T-helper 1 cell (primary cell): ENCODE measurements at regions not wholly inside any gene's neighbourhood (a gene's known extent, or its start where the extent isn't known, plus 50 kb on each side); places are given as distances from the start of the nearest gene placed in this dataset.

Source experiments
- DNase-seq, 5 donors: peaks; one replicate each; pipeline ENCODE4 v3.0.0-alpha.2; 2012 to 2020

DNA sequence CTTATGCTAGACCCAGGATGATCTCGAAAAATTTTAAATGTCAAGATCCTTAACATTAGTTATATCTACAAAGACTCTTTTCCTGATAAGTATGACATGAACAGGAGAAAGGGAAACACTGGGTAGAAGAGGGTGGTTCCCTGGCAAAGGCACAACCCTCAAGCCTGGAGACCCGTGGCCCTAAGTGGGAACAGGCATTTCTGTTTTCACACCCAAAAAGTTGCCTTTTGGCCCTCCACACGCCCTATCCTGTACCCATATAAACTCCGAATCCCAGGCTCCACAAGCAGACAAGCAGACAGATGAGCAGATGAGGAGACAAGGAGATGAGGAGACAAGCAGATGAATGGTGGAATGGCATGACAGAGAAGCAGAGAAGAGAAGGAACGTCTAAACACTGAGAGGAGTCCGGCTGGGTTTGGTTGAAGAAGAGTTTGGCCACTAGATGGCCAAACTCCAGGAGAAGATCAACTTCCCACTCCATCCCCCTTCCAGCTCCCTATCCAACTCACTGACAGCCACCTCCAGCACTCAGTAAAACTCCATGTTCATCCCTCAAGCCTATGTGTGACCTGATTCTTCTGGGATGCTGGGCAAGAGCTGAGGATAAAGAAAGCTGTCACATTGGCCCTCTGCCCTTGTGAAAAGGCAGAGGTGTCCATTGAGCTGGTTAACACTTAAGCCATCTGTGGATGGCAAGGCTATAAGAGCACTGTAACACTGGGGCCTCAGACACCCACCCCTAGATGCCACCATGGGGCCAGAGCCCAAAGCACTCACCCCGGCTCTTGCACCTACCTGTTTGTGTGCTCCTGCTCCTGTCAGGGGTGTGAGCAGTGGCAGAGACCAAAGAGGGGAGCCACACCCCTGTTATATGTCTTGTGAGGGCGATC, 139.6 kb upstream of the FAM20A start:
- DNase-seq, result no peak

DNA sequence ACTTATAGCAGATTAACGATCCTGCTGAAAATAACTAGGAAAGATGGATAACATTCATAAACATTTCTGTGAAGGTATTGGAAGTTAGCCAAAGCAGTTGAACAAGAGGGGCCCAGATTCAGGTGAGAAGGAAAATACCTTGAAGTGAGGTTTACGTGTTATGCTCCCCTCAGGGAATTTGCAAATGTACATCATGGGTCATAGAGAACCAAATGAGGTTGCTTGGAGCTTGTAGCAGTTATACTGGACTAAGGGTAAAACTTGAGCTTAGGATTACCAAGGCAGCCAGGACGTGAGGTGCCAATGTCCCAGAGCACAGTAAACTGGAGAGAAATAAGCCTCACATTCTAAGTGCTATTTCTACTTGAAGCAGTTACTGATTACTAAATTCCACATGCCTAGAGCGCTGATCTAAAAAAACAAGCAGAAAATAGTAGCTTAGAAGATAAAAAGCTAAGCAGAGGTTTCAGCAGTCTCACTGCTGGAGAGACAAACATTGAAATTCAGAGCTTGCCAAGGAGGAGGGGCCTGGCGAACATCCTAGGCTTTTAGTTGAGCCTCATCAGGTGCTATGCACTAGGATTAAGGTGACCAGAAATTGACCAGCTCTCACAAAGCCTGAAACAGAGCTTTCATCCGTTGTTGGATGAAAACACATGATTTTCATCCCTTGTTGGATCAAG, 136.7 kb upstream of the FAM20A start:
- no peak for DNase-seq

GRCh38 chr17:68734931-68735330, 133.8 kb upstream of the FAM20A start:
- DNase-seq, result no peak

- DNase-seq, result no peak
These were observed 133.2 kb upstream of the FAM20A start for GRCh38 chr17:68734187-68734900.

DNA sequence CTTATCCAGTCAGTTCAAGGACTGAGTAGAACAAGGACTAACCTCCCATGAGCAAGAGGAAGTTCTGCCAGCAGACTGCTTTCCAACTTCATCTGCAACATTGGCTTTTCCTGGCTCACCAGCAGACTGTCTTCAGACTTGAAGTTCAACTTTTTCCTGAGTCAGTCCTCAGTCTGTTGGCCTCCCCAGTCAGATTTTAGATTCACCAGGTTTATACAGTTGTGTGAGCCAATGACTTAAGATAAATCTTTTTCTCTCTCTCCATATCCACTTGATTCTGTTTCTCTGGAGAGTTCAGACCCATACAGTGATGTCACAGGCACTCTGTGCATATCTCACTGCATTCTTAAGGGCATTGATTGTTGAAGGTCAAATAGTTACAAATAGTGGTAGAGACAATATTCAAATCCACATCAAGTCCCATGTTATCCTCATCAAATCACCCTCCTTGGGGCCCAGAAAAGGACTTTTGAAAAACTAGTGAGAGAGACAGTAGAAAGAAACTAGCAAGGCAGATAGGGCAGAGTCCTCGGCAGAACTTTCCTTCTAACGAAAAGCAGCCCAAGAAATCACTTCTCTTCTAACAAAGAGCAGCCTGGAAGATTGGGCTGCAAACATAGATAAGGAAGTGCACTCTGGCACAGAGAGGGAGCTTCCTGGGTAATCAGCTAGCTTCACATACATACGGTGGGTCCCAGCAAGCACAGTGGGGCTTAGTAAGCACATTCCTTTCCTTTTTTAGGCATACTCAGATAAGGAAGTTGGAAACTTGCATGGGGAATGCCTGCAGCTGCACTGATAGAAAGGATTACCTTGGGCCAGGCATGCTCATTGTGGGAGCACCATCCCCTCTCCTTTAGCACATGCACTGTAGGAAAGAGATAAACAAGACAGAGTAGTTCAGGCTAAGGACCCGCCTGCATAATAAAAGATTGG, 132.3 kb upstream of the FAM20A start:
- no peak for DNase-seq

DNA sequence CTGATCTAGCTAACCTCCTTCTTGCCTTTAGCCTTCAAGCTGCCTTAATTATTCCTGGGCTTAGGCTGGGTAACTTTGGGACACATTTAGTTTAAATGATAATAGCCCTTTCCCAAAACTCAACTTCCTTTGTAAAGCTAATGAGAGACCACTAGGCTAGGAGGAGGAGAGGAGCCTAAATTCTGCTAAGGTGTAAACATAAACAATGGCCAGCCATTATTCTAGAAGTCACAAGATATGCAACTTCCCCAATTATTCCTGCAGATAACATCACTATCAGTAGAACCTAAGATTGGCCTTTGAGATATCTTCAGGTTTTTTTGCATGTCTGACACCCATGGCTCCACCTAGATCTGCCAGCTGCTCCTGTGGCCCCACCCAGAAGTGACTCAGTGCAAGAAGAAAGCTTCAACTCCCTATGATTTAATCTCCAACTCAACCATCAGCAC, 131.2 kb upstream of the FAM20A start:
- no peak for DNase-seq

DNA sequence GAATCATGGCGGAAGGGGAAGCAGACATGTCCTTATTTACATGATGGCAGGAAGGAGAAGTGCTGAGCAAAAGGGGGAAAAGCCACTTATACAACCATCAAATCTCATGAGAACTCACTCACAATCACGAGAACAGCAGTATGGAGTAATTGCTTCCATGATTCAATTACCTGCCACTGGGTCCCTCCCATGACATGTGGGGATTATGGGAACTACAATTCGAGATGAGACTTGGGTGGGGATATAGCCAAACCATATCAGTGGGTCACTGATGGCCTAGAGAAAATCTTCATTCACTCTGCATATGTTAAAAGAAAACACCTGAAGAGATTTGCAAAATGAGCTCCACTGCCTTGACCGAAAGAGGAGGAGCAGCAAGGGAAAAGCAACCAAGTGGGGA, 130.3 kb upstream of the FAM20A start:
- DNase-seq, result no peak

- DNase-seq, result no peak
These were observed 118.3 kb upstream of the FAM20A start for GRCh38 chr17:68719431-68719830.

GRCh38 chr17:68718926-68719325, 117.8 kb upstream of the FAM20A start:
- no peak for DNase-seq

- no peak for DNase-seq
These were observed 117.3 kb upstream of the FAM20A start for GRCh38 chr17:68718465-68718864.

DNA sequence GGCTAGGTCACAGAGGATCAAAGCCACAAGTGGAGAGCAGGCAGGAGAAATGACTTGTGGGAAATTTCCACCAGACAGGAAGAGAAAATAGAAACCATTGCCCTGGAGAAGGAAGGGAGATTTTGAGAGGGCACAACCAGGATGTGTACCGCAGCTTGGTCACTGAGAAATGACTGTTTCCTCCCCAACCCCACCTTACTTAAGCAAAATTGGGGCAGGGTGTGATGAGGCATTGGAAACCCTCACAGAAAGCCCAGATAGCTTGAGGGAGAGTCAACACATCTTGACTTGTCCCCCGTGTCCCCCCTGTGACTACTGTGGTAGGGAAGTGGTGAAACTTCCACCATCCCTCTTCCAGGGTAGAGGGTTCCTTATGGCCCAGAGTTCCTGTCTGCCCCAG, 113.5 kb upstream of the FAM20A start:
- no peak for DNase-seq

DNA sequence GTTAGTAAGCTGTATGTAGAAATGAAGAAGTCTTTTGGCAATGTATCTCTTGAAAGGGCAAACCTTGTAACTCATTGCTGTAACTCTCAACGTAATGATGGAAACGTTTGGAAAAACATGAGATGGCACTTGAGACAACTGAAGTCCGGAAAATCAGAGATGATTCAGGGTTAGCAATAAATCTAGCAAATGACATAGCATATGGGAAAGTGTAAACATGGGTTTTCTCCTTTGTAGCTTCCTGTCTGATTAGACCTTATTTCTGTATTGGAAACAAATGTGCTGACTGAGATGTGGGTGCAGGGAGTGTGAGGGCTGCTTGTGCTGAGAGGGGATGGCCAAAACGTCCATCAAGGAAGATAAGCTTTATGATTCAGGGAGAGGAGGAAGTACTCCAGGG, 110.7 kb upstream of the FAM20A start:
- DNase-seq, result no peak

- no peak for DNase-seq
These were observed 109.8 kb upstream of the FAM20A start for GRCh38 chr17:68710976-68711375.

- no peak for DNase-seq
These were observed 109.0 kb upstream of the FAM20A start for GRCh38 chr17:68710035-68710780.

DNA sequence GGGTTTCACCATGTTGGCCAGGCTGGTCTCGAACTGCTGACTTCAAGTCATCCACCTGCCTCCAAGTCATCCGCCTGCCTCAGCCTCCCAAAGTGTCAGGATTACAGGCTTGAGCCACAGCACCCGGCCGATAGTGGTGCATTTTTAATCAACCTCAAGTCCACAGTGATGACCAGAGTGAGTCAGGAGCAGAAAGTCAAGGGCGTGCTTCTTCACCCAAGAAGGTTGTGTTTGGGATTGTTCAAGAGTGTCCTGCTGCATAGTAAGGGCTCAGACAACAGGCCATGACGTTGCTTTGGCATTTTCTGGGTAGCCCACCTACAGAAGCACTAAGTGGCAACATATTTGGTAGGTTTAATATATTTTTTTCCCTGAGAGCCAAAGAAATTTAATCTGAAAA, 108.3 kb upstream of the FAM20A start:
- no peak for DNase-seq

- DNase-seq, result no peak
These were observed 105.9 kb upstream of the FAM20A start for GRCh38 chr17:68707031-68707430.

- no peak for DNase-seq
These were observed 105.3 kb upstream of the FAM20A start for GRCh38 chr17:68706356-68706920.

- no peak for DNase-seq
These were observed 104.5 kb upstream of the FAM20A start for GRCh38 chr17:68705714-68706076.

- DNase-seq, result no peak
These were observed 103.9 kb upstream of the FAM20A start for GRCh38 chr17:68704871-68705713.

- no peak for DNase-seq
These were observed 99.9 kb upstream of the FAM20A start for GRCh38 chr17:68701046-68701445.
